ENCODE measurements at regions not wholly inside any gene's neighbourhood (a gene's known extent, or its start where the extent isn't known, plus 50 kb on each side); places are given as distances from the start of the nearest gene placed in this dataset.

DNA sequence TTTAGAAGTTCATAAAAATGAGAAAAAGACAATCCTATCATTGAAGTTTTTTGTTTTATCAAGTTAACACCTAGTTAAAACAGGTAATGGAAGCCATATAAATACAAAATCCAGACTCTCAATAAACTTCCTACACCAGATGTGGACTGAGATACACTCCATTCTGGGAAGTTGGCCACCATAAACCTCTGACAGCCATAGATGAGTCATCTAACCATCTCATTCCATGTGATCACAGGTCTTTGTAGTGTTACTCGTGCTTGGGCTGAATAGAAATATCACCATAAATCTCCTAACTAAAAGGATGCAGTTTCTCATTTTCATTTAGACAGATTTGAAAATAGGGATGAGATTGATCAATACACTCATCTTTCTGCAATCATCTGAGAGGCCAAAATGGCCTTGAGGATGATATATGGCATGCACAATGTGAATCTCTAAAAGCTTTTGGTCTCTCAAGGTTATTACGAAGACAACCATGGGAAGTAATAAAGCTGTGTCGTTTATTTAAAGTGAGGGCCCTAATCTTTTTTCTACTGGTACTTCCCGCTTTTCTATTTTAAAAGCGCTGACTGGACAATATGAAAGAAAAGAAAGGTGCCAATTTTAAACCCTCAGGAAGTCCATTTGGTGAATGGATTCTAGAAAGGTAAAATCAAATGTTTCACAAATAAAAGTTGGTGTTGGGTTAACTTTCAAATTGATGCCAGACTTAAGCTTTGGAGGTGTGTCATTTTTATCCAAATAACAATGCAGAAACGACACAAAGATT is 155.5 kb downstream of the POLR2M start:
- TF ChIP-seq, protein P1, sequence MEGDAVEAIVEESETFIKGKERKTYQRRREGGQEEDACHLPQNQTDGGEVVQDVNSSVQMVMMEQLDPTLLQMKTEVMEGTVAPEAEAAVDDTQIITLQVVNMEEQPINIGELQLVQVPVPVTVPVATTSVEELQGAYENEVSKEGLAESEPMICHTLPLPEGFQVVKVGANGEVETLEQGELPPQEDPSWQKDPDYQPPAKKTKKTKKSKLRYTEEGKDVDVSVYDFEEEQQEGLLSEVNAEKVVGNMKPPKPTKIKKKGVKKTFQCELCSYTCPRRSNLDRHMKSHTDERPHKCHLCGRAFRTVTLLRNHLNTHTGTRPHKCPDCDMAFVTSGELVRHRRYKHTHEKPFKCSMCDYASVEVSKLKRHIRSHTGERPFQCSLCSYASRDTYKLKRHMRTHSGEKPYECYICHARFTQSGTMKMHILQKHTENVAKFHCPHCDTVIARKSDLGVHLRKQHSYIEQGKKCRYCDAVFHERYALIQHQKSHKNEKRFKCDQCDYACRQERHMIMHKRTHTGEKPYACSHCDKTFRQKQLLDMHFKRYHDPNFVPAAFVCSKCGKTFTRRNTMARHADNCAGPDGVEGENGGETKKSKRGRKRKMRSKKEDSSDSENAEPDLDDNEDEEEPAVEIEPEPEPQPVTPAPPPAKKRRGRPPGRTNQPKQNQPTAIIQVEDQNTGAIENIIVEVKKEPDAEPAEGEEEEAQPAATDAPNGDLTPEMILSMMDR (IDR thresholded peaks at IDR 0.05), result no peak
- no peak for TF ChIP-seq EZH2 (IDR thresholded peaks at IDR 0.05; ENCODE audit: borderline replicate concordance, insufficient read depth, low read depth, low read length, poor library complexity, severe bottlenecking)
